GM13977 (cell line): ENCODE measurements at regions not wholly inside any gene's neighbourhood (a gene's known extent, or its start where the extent isn't known, plus 50 kb on each side); places are given as distances from the start of the nearest gene placed in this dataset.

Experiments
- DNase-seq: peaks from one replicate; pipeline ENCODE4 v3.0.0; 2012; ENCODE audit warnings: low spot score
- in situ Hi-C: fragments of 300-500 bp; cut with MboI; formaldehyde crosslinking; loops from one replicate; pipeline ENCODE4 v1.12.0; 2022; ENCODE audit warnings: low sequenced_read_pairs, low pct_unique_long_range_greater_than_20kb, mixed read lengths, inconsistent platforms; ENCODE audit not compliant: unreplicated experiment
- TF ChIP-seq, protein P1 (sequence below): IDR thresholded peaks from 2 replicates; pipeline ENCODE4 v1.5.1; 2012; ENCODE audit warnings: mild to moderate bottlenecking, control low read depth; ENCODE audit not compliant: insufficient read depth; ENCODE audit errors: extremely low read depth, missing control alignments

GRCh38 chr5:22918511-22918910 lies 65.4 kb upstream of the CDH12 start:
- in situ Hi-C loops: no loop called here
- TF ChIP-seq, protein P1, sequence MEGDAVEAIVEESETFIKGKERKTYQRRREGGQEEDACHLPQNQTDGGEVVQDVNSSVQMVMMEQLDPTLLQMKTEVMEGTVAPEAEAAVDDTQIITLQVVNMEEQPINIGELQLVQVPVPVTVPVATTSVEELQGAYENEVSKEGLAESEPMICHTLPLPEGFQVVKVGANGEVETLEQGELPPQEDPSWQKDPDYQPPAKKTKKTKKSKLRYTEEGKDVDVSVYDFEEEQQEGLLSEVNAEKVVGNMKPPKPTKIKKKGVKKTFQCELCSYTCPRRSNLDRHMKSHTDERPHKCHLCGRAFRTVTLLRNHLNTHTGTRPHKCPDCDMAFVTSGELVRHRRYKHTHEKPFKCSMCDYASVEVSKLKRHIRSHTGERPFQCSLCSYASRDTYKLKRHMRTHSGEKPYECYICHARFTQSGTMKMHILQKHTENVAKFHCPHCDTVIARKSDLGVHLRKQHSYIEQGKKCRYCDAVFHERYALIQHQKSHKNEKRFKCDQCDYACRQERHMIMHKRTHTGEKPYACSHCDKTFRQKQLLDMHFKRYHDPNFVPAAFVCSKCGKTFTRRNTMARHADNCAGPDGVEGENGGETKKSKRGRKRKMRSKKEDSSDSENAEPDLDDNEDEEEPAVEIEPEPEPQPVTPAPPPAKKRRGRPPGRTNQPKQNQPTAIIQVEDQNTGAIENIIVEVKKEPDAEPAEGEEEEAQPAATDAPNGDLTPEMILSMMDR: no peak
- DNase-seq: no peak

DNA sequence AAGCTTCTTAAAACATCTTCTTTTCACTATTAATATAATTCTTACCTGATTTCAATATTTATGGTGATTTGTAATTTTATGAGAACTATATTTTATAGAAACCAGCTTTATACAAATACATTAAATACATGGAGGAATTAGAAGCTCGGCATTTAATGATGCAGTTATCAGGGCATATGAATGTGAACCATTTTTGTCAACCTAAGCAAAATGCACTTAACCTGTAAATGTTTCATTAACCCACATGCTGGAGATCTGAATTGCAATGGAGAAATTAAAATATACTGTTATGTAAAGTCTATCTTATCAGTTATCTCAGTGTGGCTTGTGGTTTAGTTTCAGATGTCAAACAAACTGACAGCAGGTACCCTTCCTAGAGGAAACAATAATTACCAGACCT lies 63.2 kb upstream of the CDH12 start:
- in situ Hi-C loops: no loop called here
- TF ChIP-seq, protein P1: no peak
- DNase-seq: no peak

DNA sequence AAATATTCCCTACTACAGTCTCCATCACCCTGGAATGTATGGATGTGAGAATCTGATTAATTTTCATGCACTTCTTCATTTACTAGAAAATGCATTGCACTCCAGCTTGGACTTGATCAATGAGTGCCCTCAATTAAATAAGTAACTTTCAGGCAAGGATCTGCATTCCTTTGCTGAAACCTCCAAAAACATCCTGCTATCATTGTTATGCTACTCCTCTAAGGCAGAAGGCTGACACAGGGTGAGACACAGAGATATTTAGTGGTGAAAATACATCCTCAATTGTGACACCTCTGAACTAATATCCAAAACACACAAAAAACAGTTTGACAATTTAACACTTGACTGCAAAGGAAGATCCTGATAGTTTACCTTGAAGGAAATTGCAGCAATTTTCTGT lies 57.9 kb upstream of the CDH12 start:
- in situ Hi-C loops: no loop called here
- no peak for DNase-seq
- TF ChIP-seq, protein P1: no peak

GRCh38 chr5:22910523-22910922 lies 57.4 kb upstream of the CDH12 start:
- TF ChIP-seq, protein P1: no peak
- in situ Hi-C loops: no loop called here

DNA sequence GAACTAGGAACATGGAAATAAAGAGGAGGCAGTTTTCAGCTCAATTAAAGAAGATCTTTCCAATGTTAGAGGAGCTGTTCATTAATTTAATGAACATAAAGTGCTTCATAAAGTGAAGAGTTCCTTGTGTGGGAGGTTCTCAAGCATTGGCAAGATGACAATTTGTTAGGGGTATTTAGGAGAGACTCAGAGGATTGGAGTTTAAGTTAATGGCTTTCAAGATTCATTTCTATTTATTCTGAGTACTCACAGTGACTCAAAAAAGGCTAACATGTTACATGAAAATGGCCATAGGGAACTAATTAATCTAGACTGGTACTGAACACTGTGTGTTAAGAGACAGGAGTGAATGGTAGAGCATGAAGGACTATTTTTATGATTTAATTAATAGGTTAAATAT lies 55.4 kb upstream of the CDH12 start:
- no peak for DNase-seq
- in situ Hi-C loops: no loop called here
- TF ChIP-seq, protein P1: no peak

More at GRCh38 chr5:22910523-22910922, 57.4 kb upstream of the CDH12 start:
- DNase-seq: no peak

DNA sequence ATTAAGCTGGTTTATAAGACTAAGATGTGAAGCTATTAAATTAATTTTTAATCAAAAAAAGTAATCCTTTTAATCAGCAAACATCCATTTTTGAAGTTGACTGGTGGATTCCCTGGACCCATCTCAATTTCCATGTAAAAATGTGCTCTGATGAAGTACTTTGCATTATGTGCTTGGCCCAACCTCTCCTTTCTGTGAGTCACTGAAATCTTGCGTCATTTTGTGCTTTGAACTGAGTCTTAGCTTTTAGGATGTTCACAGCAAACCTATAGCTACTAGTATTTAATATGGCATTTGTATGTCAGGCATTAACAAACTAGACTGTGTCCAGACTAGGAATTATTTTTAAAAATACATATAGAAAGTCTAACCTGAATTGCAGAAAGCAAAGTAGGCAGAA lies 55.0 kb upstream of the CDH12 start:
- in situ Hi-C loops: no loop called here
- TF ChIP-seq, protein P1: no peak
- DNase-seq: no peak
